Liver (tissue), 8 donors: ENCODE measurements at regions not wholly inside any gene's neighbourhood (a gene's known extent, or its start where the extent isn't known, plus 50 kb on each side); places are given as distances from the start of the nearest gene placed in this dataset.

ENCODE experiments used
- DNase-seq: peaks from one replicate; pipeline ENCODE4 v3.0.0-alpha.2; 2017; ENCODE audit warnings: low spot score
- H3K27ac ChIP-seq, 2 donors: one replicate each; pipeline ENCODE4 v1.7.0; 2013; ENCODE audit warnings: inconsistent platforms in 2 of 2, low read length in 2 of 2, control low read depth in 1 of 2, low read depth in 1 of 2, mild to moderate bottlenecking in 1 of 2
- H3K27me3 ChIP-seq, 4 donors: one replicate each; pipeline versions ENCODE4 v1.6.1 to v1.7.0; 2013; ENCODE audit warnings: low read length in 3 of 4, inconsistent platforms in 1 of 4, mild to moderate bottlenecking in 1 of 4, moderate library complexity in 1 of 4; ENCODE audit not compliant: control insufficient read depth in 4 of 4, insufficient read depth in 4 of 4
- H3K36me3 ChIP-seq, 4 donors: one replicate each; pipeline versions ENCODE4 v1.6.1 to v1.7.0; 2013; ENCODE audit warnings: low read length in 3 of 4, mild to moderate bottlenecking in 3 of 4, low read depth in 1 of 4, moderate library complexity in 1 of 4; ENCODE audit not compliant: control insufficient read depth in 4 of 4, insufficient read depth in 3 of 4
- H3K4me1 ChIP-seq, 4 donors: one replicate each; pipeline versions ENCODE4 v1.6.1 to v1.7.0; 2013; ENCODE audit warnings: low read length in 3 of 4, mild to moderate bottlenecking in 3 of 4, moderate library complexity in 1 of 4; ENCODE audit not compliant: control insufficient read depth in 4 of 4, insufficient read depth in 4 of 4
- H3K4me3 ChIP-seq, 3 donors: one replicate each; pipeline versions ENCODE4 v1.6.1 to v1.7.0; 2013; ENCODE audit warnings: low read length in 3 of 3, control low read depth in 1 of 3, low read depth in 1 of 3, mild to moderate bottlenecking in 1 of 3
- H3K9ac ChIP-seq, 2 donors: one replicate each; pipeline ENCODE4 v1.7.0; 2013; ENCODE audit warnings: low read length in 2 of 2, mild to moderate bottlenecking in 2 of 2, moderate library complexity in 2 of 2, control low read depth in 1 of 2, low read depth in 1 of 2
- H3K9me3 ChIP-seq, 4 donors: one replicate each; pipeline versions ENCODE4 v1.6.1 to v1.7.0; 2013; ENCODE audit warnings: low read length in 3 of 4; ENCODE audit not compliant: control insufficient read depth in 4 of 4
- EGR1 ChIP-seq, 2 donors: IDR thresholded peaks; 2 replicates each; pipeline ENCODE4 v1.6.1; 2016 to 2018; ENCODE audit warnings: antibody characterized with exemption in 2 of 2, low read depth in 2 of 2
- FOXA1 ChIP-seq: IDR thresholded peaks from 2 replicates; pipeline ENCODE4 v1.6.1; 2016; ENCODE audit warnings: antibody characterized with exemption
- GABPA ChIP-seq, 2 donors: IDR thresholded peaks in 1 of 2; conservative IDR thresholded peaks in 1 of 2; 2 replicates each; pipeline ENCODE4 v1.6.1; 2016; ENCODE audit warnings: antibody characterized with exemption in 2 of 2, mild to moderate bottlenecking in 1 of 2, moderate library complexity in 1 of 2
- HNF4G ChIP-seq: IDR thresholded peaks from 2 replicates; pipeline ENCODE4 v1.6.1; 2016; ENCODE audit warnings: antibody characterized with exemption
- JUND ChIP-seq, 2 donors: IDR thresholded peaks; 2 replicates each; pipeline ENCODE4 v1.6.1; 2016; ENCODE audit warnings: antibody characterized with exemption in 2 of 2
- NR2F2 ChIP-seq: IDR thresholded peaks from 2 replicates; pipeline ENCODE4 v1.6.1; 2016; ENCODE audit warnings: antibody characterized with exemption
- RAD21 ChIP-seq, 2 donors: IDR thresholded peaks; 2 replicates each; pipeline ENCODE4 v1.6.1; 2016; ENCODE audit warnings: antibody characterized with exemption in 2 of 2, mild to moderate bottlenecking in 2 of 2
- RXRA ChIP-seq, 2 donors: IDR thresholded peaks; 2 replicates each; pipeline ENCODE4 v1.6.1; 2017 to 2018; ENCODE audit warnings: antibody characterized with exemption in 2 of 2, mild to moderate bottlenecking in 1 of 2
- SP1 ChIP-seq: IDR thresholded peaks from 2 replicates; pipeline ENCODE4 v1.6.1; 2018; ENCODE audit warnings: antibody characterized with exemption, mild to moderate bottlenecking
- TAF1 ChIP-seq: conservative IDR thresholded peaks from 2 replicates; pipeline ENCODE4 v1.6.1; 2016; ENCODE audit warnings: antibody characterized with exemption, mild to moderate bottlenecking
- YY1 ChIP-seq: IDR thresholded peaks from 2 replicates; pipeline ENCODE4 v1.6.1; 2016; ENCODE audit warnings: antibody characterized with exemption, mild to moderate bottlenecking
- WGBS: extraction: QIAGEN DNeasy Blood & Tissue Kit; methylation state at CpG from one replicate; pipeline ENCODE4 v1.1.7; 2013; 5-methylcytosine and 5-hydroxymethylcytosine counted together
- TF ChIP-seq, protein P1 (sequence below): IDR thresholded peaks from 2 replicates; pipeline ENCODE4 v1.6.1; 2016; ENCODE audit warnings: antibody characterized with exemption, mild to moderate bottlenecking
- TF ChIP-seq, protein P2 (sequence below): IDR thresholded peaks from 2 replicates; pipeline ENCODE4 v1.6.1; 2016; ENCODE audit warnings: antibody characterized with exemption
- TF ChIP-seq, protein P3 (sequence below): fragments of 150-350 bp; IDR thresholded peaks from 2 replicates; pipeline ENCODE4 v1.5.1; 2017; ENCODE audit warnings: improper control_type of control experiment, low read depth, low read length; ENCODE audit not compliant: missing input control
- donor health status: healthy.
- donor health status: healthy.
- donor health status: healthy.
- donor health status: healthy.
- donor health status: healthy.

DNA sequence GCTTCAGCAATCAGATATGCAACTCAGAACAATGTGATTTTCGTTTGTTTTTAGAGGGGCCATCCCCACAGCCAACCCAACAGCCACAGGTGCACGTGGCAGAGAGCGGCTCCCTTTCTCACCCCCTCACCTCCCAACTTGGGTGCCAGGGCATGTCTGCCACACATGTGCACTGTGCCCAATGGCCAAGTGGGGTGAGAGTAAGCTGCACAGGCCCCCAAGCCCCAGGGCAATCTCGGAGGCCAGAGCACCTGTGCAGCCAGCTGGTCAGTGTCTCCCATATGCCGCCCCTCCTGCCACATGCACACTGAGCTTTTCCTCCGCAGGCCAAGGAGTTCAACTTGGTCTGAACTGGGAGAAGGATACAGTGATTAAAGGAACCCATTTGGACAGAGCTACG lies 1130.2 kb downstream of the DSC3 start:
- Histone ChIP-seq H3K27ac (no peak overlapping the region), H3K4me1 (no peaks in the 10 kb centered on the region), H3K9ac (no peak overlapping the region), H3K27me3 (no peaks in the 10 kb centered on the region), H3K9me3 (no peaks in the 10 kb centered on the region), H3K4me3 (no peak overlapping the region), H3K36me3 (no peaks in the 10 kb centered on the region)
- DNase-seq, result no peak
- no peak for TF ChIP-seq RAD21 (IDR thresholded peaks at IDR 0.05)
- no peak for TF ChIP-seq GABPA (IDR thresholded peaks at IDR 0.05 in 1 of 2, conservative IDR thresholded peaks at IDR 0.05 in 1 of 2)
- TF ChIP-seq HNF4G, result no peak
- TF ChIP-seq JUND (IDR thresholded peaks at IDR 0.05), result no peak
- no peak for TF ChIP-seq EGR1 (IDR thresholded peaks at IDR 0.05; ENCODE audit: low read depth in 2 of 2)
- TF ChIP-seq, protein P1, sequence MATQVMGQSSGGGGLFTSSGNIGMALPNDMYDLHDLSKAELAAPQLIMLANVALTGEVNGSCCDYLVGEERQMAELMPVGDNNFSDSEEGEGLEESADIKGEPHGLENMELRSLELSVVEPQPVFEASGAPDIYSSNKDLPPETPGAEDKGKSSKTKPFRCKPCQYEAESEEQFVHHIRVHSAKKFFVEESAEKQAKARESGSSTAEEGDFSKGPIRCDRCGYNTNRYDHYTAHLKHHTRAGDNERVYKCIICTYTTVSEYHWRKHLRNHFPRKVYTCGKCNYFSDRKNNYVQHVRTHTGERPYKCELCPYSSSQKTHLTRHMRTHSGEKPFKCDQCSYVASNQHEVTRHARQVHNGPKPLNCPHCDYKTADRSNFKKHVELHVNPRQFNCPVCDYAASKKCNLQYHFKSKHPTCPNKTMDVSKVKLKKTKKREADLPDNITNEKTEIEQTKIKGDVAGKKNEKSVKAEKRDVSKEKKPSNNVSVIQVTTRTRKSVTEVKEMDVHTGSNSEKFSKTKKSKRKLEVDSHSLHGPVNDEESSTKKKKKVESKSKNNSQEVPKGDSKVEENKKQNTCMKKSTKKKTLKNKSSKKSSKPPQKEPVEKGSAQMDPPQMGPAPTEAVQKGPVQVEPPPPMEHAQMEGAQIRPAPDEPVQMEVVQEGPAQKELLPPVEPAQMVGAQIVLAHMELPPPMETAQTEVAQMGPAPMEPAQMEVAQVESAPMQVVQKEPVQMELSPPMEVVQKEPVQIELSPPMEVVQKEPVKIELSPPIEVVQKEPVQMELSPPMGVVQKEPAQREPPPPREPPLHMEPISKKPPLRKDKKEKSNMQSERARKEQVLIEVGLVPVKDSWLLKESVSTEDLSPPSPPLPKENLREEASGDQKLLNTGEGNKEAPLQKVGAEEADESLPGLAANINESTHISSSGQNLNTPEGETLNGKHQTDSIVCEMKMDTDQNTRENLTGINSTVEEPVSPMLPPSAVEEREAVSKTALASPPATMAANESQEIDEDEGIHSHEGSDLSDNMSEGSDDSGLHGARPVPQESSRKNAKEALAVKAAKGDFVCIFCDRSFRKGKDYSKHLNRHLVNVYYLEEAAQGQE, result no peak
- TF ChIP-seq NR2F2, result no peak
- TF ChIP-seq TAF1, result no peak
- TF ChIP-seq SP1, result no peak
- no peak for TF ChIP-seq YY1
- TF ChIP-seq, protein P2, sequence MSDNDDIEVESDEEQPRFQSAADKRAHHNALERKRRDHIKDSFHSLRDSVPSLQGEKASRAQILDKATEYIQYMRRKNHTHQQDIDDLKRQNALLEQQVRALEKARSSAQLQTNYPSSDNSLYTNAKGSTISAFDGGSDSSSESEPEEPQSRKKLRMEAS, result no peak
- no peak for TF ChIP-seq RXRA (IDR thresholded peaks at IDR 0.05)
- TF ChIP-seq FOXA1, result no peak
- WGBS, result 71% methylated on average over 7 of the region's 7 CpGs

GRCh38 chr18:29892960-29893558 lies 1149.5 kb downstream of the DSC3 start:
- no peaks in the 10 kb centered on the region for H3K27me3 ChIP-seq
- H3K27ac ChIP-seq, result no peak overlapping the region
- no peaks in the 10 kb centered on the region for H3K9me3 ChIP-seq
- DNase-seq, result no peak
- TF ChIP-seq RAD21 (IDR thresholded peaks at IDR 0.05) (peak in 1 of 2 donors; percentile 60), GABPA (IDR thresholded peaks at IDR 0.05 in 1 of 2, conservative IDR thresholded peaks at IDR 0.05 in 1 of 2) (no peak)
- TF ChIP-seq, protein P3, sequence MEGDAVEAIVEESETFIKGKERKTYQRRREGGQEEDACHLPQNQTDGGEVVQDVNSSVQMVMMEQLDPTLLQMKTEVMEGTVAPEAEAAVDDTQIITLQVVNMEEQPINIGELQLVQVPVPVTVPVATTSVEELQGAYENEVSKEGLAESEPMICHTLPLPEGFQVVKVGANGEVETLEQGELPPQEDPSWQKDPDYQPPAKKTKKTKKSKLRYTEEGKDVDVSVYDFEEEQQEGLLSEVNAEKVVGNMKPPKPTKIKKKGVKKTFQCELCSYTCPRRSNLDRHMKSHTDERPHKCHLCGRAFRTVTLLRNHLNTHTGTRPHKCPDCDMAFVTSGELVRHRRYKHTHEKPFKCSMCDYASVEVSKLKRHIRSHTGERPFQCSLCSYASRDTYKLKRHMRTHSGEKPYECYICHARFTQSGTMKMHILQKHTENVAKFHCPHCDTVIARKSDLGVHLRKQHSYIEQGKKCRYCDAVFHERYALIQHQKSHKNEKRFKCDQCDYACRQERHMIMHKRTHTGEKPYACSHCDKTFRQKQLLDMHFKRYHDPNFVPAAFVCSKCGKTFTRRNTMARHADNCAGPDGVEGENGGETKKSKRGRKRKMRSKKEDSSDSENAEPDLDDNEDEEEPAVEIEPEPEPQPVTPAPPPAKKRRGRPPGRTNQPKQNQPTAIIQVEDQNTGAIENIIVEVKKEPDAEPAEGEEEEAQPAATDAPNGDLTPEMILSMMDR, result peak; percentile 24
- no peaks in the 10 kb centered on the region for H3K4me1 ChIP-seq
- no peak overlapping the region for H3K4me3 ChIP-seq
- 66% methylated on average over 2 of the region's 2 CpGs for WGBS
- H3K9ac ChIP-seq, result no peak overlapping the region
- H3K36me3 ChIP-seq, result no peaks in the 10 kb centered on the region
